ENCODE measurements at regions not wholly inside any gene's neighbourhood (a gene's known extent, or its start where the extent isn't known, plus 50 kb on each side); places are given as distances from the start of the nearest gene placed in this dataset.

DNA sequence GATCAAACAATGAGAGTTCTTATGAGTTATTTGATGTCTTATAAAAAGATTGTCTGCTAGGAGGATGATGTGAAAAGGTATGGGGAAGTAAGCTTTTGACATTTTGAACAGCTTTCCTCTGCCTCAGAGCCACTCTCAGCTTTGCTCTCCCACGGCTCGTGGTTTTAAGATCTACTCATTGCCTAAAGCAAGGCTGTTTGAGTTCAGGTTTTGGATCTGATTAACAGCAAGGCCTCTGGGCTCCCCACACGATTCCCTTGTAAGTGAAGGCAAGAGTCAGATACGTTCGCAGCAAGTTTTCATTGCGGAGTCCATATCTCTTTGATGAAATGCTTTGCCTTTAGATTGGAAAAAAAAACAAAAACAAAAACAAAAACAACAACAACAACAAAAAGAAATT lies 515.0 kb upstream of the SALL1 start:
- Histone ChIP-seq H3K9me3 (ENCODE audit: low read length) (no peaks in the 10 kb centered on the region), H3K27me3 (ENCODE audit: control insufficient read depth in 1 of 2, insufficient read depth in 2 of 2, low read length in 2 of 2) (0 out of 5 replicates have a peak, but pooled peaks cover 0 to 5% of the 10 kb centered on the region in 2 experiments), H3K4me2 (ENCODE audit: low read depth, low read length) (no peak overlapping the region), H3K9ac (ENCODE audit: insufficient read depth, low read depth, low read length) (no peak overlapping the region), H3K4me3 (replicated peaks in 1 of 3; ENCODE audit: insufficient read depth in 1 of 3, low read depth in 2 of 3, low read length in 3 of 3) (no peak overlapping the region), H3K27ac (ENCODE audit: extremely low read length, insufficient read depth, low read length) (no peak overlapping the region), H3K36me3 (replicated peaks in 1 of 2; ENCODE audit: control insufficient read depth in 1 of 2, insufficient read depth in 2 of 2, low read length in 2 of 2) (no peaks in the 10 kb centered on the region), H4K20me1 (ENCODE audit: insufficient read depth, low read length) (no peaks in the 10 kb centered on the region), H2AFZ (ENCODE audit: low read length) (no peak overlapping the region), H3K4me1 (ENCODE audit: insufficient read depth, low read length) (no peaks in the 10 kb centered on the region), H3K79me2 (ENCODE audit: insufficient read depth, low read length) (no peaks in the 10 kb centered on the region)
- no peak for DNase-seq (ENCODE audit: low spot score)
- no peak for TF ChIP-seq ZNF251 (CRISPR knock-in tag; IDR thresholded peaks at IDR 0.05)
- intact Hi-C loops (cut with micrococcal nuclease; ENCODE audit: unreplicated experiment), result no loop called here
- ChIA-PET CTCF (ENCODE audit: low intra/inter-chr PET ratio, low total read pairs) (no interaction called here), POLR2A (no interaction called here)
- no TSS peak for BruUV-seq (replicated peaks)
- FAIRE-seq, result no peak
- WGBS (ENCODE audit: low lambda C conversion rate), result 41% methylated on average over 6 of the region's 6 CpGs
- no peak for ATAC-seq
- in situ Hi-C loops (cut with HindIII; ENCODE audit: extremely low pct_ligation_motif_present, low pct_unique_long_range_greater_than_20kb), result no loop called here

DNA sequence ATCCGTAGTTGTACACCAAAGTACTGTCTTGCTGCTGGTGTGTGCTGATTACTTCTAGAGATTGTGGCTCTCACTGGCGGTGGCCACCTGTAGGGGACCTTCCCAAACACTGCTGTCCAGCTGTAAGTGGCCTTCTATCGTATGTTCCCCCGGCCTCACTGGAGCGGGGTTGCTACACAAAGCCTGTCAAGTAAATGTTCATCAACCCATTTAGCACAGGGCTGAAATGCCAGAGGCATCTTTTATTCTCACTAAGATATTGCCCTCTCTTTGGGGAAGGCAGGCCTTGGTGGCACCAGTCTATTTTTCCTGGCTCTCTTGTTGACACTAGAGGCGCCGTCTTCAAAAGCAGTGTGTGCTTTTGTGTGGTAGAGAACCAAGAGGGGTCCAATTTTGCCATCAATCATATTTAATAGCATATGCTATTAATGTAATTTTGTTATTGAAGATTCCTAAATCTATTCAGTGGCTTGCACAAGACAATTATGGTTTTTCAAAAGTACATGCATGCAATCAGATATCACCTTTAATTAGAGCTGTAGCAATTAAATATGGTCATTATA lies 514.4 kb upstream of the SALL1 start:
- no peak overlapping the region for H3K4me3 ChIP-seq (replicated peaks in 1 of 3; ENCODE audit: insufficient read depth in 1 of 3, low read depth in 2 of 3, low read length in 3 of 3)
- in situ Hi-C loops (cut with HindIII; ENCODE audit: extremely low pct_ligation_motif_present, low pct_unique_long_range_greater_than_20kb), result no loop called here
- CTCF ChIA-PET (ENCODE audit: low intra/inter-chr PET ratio, low total read pairs), result no interaction called here
- no peaks in the 10 kb centered on the region for H3K4me1 ChIP-seq (ENCODE audit: insufficient read depth, low read length)
- DNase-seq (ENCODE audit: low spot score) (no peak), FAIRE-seq (no peak), ATAC-seq (no peak)
- POLR2A ChIA-PET, result no interaction called here
- TF ChIP-seq ZNF138 (CRISPR knock-in tag; IDR thresholded peaks at IDR 0.05; ENCODE audit: low read depth), result no peak
- TF ChIP-seq ZNF761 (CRISPR knock-in tag; conservative IDR thresholded peaks at IDR 0.05), result no peak
- no peak for TF ChIP-seq SRY (CRISPR knock-in tag; IDR thresholded peaks at IDR 0.05)
- no peak for TF ChIP-seq ARNT (IDR thresholded peaks at IDR 0.05)
- TF ChIP-seq SP5 (CRISPR knock-in tag; IDR thresholded peaks at IDR 0.05; ENCODE audit: borderline replicate concordance, low read depth), result no peak
- TF ChIP-seq JARID2 (CRISPR knock-in tag; IDR thresholded peaks at IDR 0.05; ENCODE audit: insufficient replicate concordance), result no peak
- TF ChIP-seq ZNF335 (CRISPR knock-in tag; IDR thresholded peaks at IDR 0.05), result no peak
- TF ChIP-seq, protein P1, sequence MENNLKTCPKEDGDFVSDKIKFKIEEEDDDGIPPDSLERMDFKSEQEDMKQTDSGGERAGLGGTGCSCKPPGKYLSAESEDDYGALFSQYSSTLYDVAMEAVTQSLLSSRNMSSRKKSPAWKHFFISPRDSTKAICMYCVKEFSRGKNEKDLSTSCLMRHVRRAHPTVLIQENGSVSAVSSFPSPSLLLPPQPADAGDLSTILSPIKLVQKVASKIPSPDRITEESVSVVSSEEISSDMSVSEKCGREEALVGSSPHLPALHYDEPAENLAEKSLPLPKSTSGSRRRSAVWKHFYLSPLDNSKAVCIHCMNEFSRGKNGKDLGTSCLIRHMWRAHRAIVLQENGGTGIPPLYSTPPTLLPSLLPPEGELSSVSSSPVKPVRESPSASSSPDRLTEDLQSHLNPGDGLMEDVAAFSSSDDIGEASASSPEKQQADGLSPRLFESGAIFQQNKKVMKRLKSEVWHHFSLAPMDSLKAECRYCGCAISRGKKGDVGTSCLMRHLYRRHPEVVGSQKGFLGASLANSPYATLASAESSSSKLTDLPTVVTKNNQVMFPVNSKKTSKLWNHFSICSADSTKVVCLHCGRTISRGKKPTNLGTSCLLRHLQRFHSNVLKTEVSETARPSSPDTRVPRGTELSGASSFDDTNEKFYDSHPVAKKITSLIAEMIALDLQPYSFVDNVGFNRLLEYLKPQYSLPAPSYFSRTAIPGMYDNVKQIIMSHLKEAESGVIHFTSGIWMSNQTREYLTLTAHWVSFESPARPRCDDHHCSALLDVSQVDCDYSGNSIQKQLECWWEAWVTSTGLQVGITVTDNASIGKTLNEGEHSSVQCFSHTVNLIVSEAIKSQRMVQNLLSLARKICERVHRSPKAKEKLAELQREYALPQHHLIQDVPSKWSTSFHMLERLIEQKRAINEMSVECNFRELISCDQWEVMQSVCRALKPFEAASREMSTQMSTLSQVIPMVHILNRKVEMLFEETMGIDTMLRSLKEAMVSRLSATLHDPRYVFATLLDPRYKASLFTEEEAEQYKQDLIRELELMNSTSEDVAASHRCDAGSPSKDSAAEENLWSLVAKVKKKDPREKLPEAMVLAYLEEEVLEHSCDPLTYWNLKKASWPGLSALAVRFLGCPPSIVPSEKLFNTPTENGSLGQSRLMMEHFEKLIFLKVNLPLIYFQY (CRISPR knock-in tag; IDR thresholded peaks at IDR 0.05; ENCODE audit: borderline replicate concordance), result no peak
- TF ChIP-seq ARNTL (CRISPR knock-in tag; IDR thresholded peaks at IDR 0.05), result no peak
- no peak for TF ChIP-seq HHEX (CRISPR knock-in tag; IDR thresholded peaks at IDR 0.05)
- no peak for TF ChIP-seq SMAD9 (CRISPR knock-in tag; IDR thresholded peaks at IDR 0.05)
- no peak for TF ChIP-seq ZNF615 (CRISPR knock-in tag; IDR thresholded peaks at IDR 0.05; ENCODE audit: borderline replicate concordance)
- no peak for TF ChIP-seq ZNF570 (CRISPR knock-in tag; IDR thresholded peaks at IDR 0.05; ENCODE audit: borderline replicate concordance)
- H3K79me2 ChIP-seq (ENCODE audit: insufficient read depth, low read length), result no peaks in the 10 kb centered on the region
- H3K27me3 ChIP-seq (ENCODE audit: control insufficient read depth in 1 of 2, insufficient read depth in 2 of 2, low read length in 2 of 2), result 0 out of 5 replicates have a peak, but pooled peaks cover 0 to 5% of the 10 kb centered on the region in 2 experiments
- H3K27ac ChIP-seq (ENCODE audit: extremely low read length, insufficient read depth, low read length), result no peak overlapping the region
- H3K9me3 ChIP-seq (ENCODE audit: low read length), result no peaks in the 10 kb centered on the region
- 9% methylated on average over 7 of the region's 7 CpGs for WGBS (ENCODE audit: low lambda C conversion rate)
- no peaks in the 10 kb centered on the region for H4K20me1 ChIP-seq (ENCODE audit: insufficient read depth, low read length)
- no peak overlapping the region for H2AFZ ChIP-seq (ENCODE audit: low read length)
- intact Hi-C loops (cut with micrococcal nuclease; ENCODE audit: unreplicated experiment), result no loop called here
- no peak overlapping the region for H3K4me2 ChIP-seq (ENCODE audit: low read depth, low read length)
- H3K36me3 ChIP-seq (replicated peaks in 1 of 2; ENCODE audit: control insufficient read depth in 1 of 2, insufficient read depth in 2 of 2, low read length in 2 of 2), result no peaks in the 10 kb centered on the region
- BruUV-seq (replicated peaks), result no TSS peak
- no peak overlapping the region for H3K9ac ChIP-seq (ENCODE audit: insufficient read depth, low read depth, low read length)
